ENCODE measurements at regions not wholly inside any gene's neighbourhood (a gene's known extent, or its start where the extent isn't known, plus 50 kb on each side); places are given as distances from the start of the nearest gene placed in this dataset.

DNA sequence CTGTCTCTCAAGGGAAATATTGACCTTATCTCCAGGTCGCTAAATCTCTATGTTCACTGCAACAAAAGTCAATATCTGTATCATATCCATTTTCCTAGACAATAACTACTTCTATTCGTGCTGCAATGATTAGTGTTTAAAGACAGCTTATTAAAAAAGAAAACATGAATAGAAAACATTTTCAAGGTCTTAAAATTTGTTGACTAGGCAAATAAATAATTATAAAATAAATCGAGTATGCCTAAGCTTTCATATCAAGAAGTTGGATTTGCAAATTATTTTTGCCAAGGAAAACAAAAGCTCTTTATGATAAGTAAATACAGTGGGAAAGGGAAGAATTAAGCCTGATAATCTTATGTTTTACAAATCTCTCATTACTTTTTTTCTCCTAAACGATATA, 428.5 kb downstream of the NUP35 start:
- in situ Hi-C loops (cut with HindIII; ENCODE audit: low pct_ligation_motif_present, low pct_unique_long_range_greater_than_20kb, low sequenced_read_pairs) = no loop called here
- DNase-seq = no peak

DNA sequence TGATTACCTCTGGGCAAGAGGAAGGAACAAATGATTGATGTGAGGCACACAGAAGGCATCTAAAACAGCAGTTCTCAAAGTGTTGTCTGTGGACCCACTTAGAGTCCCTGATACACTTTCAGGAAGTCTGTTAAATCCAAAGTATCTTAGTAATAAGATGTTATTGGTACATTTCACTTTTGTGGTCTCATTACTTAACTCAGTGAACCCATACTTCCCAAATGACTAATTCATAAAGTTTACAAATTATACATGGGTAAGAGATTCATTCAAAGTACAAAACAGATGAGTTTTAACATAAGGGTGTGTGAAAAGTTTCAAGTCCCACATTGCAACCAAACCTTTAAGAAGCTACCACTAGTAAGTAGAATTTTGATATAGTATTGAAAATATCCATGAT, 440.5 kb downstream of the NUP35 start:
- no peak for DNase-seq
- in situ Hi-C loops (cut with HindIII; ENCODE audit: low pct_ligation_motif_present, low pct_unique_long_range_greater_than_20kb, low sequenced_read_pairs) = no loop called here

DNA sequence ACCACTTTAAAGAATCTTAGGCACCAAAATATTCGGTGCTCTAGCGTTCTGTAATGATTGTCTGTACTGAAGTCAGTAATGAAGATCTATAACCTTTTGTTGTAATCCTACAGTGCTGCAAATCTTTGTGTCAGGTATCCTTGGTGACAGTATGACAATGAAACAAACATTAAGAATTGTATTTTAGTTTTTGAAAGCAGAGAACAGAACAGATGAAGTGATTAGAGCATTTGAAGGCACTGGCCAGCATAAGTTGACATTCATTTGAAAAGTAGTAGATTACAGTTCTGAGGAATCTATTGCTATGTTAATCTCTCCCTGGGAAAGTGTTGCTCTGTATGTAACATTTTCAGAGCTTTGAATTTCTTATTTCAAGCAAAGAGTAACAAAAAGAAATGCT, 451.2 kb downstream of the NUP35 start:
- in situ Hi-C loops (cut with HindIII; ENCODE audit: low pct_ligation_motif_present, low pct_unique_long_range_greater_than_20kb, low sequenced_read_pairs) = no loop called here

DNA sequence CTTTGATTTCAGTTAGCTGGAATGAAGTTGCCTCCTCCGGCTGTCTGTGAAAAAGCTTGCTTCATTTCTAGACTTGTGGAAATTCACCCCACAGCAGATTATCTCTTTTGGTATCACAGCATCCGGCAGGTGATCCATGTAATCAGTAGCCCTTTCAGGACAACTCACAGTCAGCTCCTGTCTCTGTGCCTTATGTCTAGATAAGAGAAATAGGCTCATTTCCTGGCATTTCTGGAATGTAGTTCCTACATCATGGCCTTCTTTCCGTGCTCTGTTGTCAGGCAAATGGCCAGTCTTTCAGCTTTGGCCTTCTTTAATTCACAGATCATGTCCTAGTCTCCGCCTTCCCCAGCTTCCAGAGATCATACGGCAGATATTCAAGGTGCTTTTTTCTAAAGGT, 455.4 kb downstream of the NUP35 start:
- in situ Hi-C loops (cut with HindIII; ENCODE audit: low pct_ligation_motif_present, low pct_unique_long_range_greater_than_20kb, low sequenced_read_pairs) = no loop called here
- DNase-seq = no peak

More for the DNA sequence above, 451.2 kb downstream of the NUP35 start:
- no peak for DNase-seq

DNA sequence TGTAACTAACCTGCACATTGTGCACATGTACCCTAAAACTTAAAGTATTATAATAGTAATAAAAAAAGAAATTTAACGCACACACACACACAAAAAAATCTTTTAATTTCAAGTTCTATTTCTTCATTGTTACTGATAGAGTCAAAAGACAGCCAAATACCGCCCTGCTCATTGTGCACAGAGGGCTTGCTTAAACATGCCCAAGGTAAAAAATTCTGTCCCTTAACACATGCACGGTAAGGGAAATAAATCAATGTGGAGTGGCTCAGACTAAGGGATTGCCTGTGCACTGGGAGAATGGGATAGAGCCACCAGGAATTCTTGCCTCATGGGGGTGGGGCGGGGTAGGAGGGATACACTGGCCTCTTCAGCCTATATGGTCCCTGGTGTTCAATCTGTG, 468.0 kb downstream of the NUP35 start:
- no peak for DNase-seq
- in situ Hi-C loops (cut with HindIII; ENCODE audit: low pct_ligation_motif_present, low pct_unique_long_range_greater_than_20kb, low sequenced_read_pairs) = no loop called here

DNA sequence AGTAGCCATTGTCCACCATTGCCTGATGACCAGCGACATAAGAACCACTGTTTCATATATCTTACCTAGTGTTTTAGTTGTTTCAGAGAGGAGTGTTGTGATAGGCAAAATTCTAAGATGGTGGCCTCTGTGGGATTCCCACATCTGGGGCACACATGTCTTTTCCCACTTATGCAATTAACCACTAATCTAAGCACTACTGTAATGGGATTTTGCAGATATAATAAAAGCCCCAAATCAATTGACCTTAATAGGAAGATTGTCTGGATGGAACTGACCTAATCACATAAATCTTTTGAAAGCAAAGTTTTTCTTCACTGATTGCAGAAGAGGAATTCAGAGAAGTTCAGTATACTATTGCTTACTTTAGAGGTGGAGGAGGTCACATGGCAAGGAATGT, 469.9 kb downstream of the NUP35 start:
- DNase-seq = no peak
- in situ Hi-C loops (cut with HindIII; ENCODE audit: low pct_ligation_motif_present, low pct_unique_long_range_greater_than_20kb, low sequenced_read_pairs) = no loop called here

- in situ Hi-C loops (cut with HindIII; ENCODE audit: low pct_ligation_motif_present, low pct_unique_long_range_greater_than_20kb, low sequenced_read_pairs) = no loop called here
- no peak for DNase-seq
These were observed 473.6 kb downstream of the NUP35 start for GRCh38 chr2:183597841-183598240.

DNA sequence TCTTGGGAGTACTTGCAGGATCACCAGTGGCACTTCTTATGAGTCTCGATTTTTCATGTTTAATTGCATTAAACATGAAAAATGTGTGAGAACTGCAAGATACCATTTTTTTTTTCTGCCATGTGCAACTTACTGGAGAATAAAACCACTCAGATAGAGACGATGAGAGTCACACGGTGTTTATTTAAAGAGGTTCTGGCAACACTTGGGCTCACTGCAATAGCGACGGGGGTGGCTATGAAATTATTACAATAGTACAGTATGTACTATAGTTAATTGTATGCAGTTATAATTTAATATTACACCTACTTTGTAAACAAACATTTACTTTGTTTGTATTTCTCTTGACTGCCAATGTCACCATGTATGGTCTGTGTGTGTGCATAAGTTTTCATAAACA, 479.8 kb downstream of the NUP35 start:
- DNase-seq = no peak

DNA sequence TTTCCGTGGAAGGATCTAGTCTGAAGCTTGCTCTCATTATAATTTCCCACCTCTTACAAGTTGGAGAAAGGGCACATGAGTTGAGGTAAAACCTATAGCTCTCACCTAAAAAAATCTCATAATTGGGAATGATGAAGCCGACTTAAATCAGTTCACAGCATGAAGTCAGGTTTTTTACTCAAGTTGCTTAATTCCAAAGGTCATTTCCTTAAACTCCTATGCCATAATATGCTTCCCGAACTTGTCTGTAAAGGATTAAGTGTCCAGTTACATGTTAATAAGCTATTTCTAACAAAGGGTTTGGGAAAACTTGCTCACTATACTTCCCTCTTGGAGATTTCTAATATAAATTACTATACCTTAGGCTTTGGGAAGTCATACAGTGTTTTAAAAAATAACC, 481.2 kb downstream of the NUP35 start:
- in situ Hi-C loops (cut with HindIII; ENCODE audit: low pct_ligation_motif_present, low pct_unique_long_range_greater_than_20kb, low sequenced_read_pairs) = no loop called here
- no peak for DNase-seq

More for the DNA sequence above, 479.8 kb downstream of the NUP35 start:
- in situ Hi-C loops (cut with HindIII; ENCODE audit: low pct_ligation_motif_present, low pct_unique_long_range_greater_than_20kb, low sequenced_read_pairs) = no loop called here

DNA sequence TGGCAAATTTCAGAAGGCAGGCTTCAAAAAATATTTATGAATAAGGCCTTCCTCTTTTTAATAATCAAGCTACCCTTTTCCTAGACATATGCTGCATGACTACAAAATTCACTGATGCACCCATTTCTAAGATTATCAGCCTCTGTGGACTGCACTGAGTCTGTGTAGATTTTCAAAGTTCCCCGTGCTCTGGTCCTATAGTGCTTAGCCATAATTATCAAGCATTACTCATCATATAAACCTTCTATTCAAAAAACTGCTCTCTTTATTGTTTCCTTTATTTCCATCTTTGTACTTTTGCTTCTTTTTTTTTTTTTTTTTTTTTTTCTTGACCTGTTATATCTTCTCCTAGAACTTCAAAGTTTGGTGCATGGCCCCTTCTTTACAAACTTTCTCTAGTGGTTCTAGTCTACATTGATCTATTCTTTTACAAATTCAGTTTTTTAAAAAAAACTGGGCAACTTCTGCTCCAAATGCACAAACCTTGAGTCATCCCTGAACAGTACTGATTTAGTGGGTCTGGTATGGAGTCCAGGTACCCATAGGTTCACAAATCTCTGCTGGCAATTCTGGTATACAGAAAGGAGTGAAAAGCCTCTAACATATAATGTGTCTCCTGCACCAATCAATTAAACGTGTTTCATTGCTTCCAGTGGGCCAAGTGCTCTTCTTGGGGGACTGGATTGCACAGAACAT, 481.9 kb downstream of the NUP35 start:
- no peak for DNase-seq
- in situ Hi-C loops (cut with HindIII; ENCODE audit: low pct_ligation_motif_present, low pct_unique_long_range_greater_than_20kb, low sequenced_read_pairs) = no loop called here

DNA sequence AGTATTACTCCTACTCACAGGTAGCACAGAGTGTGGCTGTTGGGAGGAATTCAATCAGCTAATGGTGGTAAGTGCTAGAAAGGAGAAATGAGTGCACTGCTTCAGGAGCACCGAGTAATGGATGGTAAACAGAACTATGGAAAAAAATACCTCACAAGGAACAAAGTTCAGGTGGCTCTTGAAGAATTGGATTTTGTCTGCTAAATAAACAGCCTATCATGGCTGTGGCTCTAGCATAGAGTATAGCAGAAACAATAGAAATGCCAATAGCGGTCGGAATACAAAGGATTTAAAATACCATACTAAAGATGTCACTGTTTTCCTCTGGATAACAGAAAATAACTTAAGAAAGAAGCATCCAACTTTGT, 482.5 kb downstream of the NUP35 start:
- DNase-seq = no peak
- in situ Hi-C loops (cut with HindIII; ENCODE audit: low pct_ligation_motif_present, low pct_unique_long_range_greater_than_20kb, low sequenced_read_pairs) = no loop called here

DNA sequence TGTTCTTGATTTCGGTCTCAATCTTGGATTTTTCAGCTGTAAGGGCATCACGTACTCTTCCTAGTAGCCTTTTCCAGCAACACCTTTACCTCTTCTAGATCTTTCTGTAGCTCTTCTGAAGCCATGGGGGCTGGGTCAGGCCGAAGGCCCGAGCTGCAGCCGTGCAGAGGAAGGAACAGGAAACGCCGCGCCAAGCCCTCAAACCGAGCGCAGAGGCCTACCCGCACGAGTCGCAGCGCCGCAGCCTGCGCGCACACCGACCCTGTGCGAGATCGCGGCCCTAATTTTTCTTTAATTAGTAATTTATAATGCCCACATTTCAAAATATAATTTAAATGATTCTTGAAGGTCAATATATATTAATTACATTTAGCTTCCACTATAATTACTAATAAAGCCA, 483.8 kb downstream of the NUP35 start:
- in situ Hi-C loops (cut with HindIII; ENCODE audit: low pct_ligation_motif_present, low pct_unique_long_range_greater_than_20kb, low sequenced_read_pairs) = no loop called here
- no peak for DNase-seq

- in situ Hi-C loops (cut with HindIII; ENCODE audit: low pct_ligation_motif_present, low pct_unique_long_range_greater_than_20kb, low sequenced_read_pairs) = no loop called here
These were observed 484.5 kb downstream of the NUP35 start for GRCh38 chr2:183608747-183609146.

GRCh38 chr2:183610724-183611123, 486.5 kb downstream of the NUP35 start:
- in situ Hi-C loops (cut with HindIII; ENCODE audit: low pct_ligation_motif_present, low pct_unique_long_range_greater_than_20kb, low sequenced_read_pairs) = no loop called here
- DNase-seq = no peak

More at GRCh38 chr2:183608747-183609146, 484.5 kb downstream of the NUP35 start:
- no peak for DNase-seq

DNA sequence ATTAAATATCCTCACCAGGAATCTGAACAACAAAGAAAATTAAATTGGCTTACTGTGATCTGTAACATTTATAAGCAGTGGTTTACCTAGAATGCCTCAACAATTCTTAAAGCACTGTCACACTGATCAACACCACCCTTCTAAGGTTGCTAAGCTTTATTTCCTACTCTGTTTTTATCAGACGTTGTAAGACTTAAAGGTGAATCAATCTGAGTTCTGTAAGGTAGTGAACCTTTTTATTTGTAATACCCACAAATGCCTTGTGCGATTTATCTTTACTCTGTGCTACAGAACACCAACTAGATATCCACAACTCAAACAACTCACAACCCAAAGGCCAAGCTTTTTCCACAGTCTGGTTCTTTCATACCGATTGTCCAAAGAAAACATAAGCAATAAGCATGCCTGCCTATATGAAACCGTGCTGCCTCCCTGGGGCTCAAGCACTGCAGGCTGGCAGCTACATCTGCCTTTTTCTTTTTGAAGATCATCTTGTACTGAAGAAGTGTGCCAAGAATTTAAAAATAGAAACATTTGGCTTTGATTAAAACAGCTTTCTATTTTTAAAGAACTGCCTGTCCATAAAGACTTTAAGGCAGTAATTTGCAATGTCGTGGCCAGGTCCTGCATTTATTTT, 490.7 kb downstream of the NUP35 start:
- in situ Hi-C loops (cut with HindIII; ENCODE audit: low pct_ligation_motif_present, low pct_unique_long_range_greater_than_20kb, low sequenced_read_pairs) = no loop called here
- no peak for DNase-seq

DNA sequence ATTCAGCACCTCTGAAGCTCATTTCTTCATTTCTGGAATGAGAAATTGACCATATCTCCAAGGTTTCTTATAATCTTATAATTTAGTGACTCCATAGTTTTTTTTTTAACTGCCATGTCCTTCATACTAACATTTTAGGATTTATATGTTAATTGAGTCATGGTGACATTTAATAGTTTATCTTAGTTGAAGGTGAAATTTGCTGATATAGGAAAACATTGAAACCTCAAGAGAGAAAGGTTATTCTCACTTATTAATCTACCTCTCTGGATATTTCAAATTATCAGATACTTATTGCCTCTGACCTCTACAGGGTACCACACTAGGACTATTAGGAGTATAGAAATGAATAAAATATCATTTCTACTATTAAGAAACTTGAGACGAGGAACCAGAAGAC, 499.0 kb downstream of the NUP35 start:
- no peak for DNase-seq
- in situ Hi-C loops (cut with HindIII; ENCODE audit: low pct_ligation_motif_present, low pct_unique_long_range_greater_than_20kb, low sequenced_read_pairs) = no loop called here

DNA sequence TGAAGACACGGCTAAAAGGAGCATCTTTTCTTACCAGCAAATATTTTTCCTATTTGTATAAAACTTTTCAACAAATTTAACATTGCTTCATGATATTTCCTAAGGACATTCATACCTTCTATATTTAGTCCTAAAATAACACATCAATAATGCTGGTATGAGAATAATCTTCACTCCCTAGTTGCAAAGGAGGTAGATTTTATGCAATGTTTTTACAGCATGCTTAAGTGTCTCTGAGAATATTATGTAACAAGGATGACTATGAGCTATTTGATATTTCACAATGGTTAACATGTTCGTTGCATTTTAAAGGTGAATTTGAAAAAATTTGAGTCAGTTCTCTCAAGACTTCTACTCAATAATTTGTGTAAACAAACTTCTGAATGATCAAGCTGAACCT, 506.7 kb downstream of the NUP35 start:
- in situ Hi-C loops (cut with HindIII; ENCODE audit: low pct_ligation_motif_present, low pct_unique_long_range_greater_than_20kb, low sequenced_read_pairs) = no loop called here
- DNase-seq = no peak

GRCh38 chr2:183656121-183656520, 531.9 kb downstream of the NUP35 start:
- in situ Hi-C loops (cut with HindIII; ENCODE audit: low pct_ligation_motif_present, low pct_unique_long_range_greater_than_20kb, low sequenced_read_pairs) = no loop called here
- DNase-seq = no peak

DNA sequence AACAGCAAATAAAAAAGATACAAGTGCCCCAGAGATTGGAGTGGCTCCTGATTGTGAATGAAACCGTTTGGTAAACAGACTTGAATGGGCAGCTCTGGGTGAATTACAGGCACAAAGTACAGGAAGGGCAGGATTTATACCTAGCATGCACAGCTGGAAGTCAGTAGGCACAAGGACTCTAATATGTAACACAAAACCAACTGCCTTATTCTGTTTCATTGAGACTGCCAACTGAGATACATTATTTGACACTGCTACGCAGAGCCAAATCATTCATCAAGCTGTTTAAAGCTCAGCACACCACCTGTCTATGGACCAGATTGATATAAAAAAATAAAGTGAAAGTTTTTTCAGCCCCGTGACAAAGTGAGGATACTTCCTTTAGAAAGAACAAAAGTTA, 541.2 kb downstream of the NUP35 start:
- DNase-seq = no peak
- in situ Hi-C loops (cut with HindIII; ENCODE audit: low pct_ligation_motif_present, low pct_unique_long_range_greater_than_20kb, low sequenced_read_pairs) = no loop called here

DNA sequence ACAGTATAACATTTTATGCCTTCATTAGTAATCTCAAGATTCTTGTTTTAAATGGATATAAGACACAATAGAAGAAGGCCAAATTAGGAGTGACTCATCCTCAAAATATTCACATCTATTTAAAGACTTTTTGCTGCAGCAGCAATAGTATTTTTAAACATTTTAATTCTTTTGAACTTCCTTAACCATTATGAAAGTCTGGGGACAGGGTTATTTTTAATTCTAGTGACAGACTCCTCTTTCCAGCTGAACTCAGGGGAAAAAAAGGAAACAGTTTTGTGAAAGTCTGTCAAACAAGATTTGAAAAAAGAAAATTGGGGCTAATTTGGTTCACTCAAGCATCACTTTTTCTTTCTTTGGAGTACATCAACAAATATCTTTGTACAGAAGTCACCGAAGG, 541.8 kb downstream of the NUP35 start:
- no peak for DNase-seq
- in situ Hi-C loops (cut with HindIII; ENCODE audit: low pct_ligation_motif_present, low pct_unique_long_range_greater_than_20kb, low sequenced_read_pairs) = no loop called here
